NCI-H1417 treated with DMSO at 0.1 percent for 48 hours (cell line): ENCODE measurements at regions not wholly inside any gene's neighbourhood (a gene's known extent, or its start where the extent isn't known, plus 50 kb on each side); places are given as distances from the start of the nearest gene placed in this dataset.
"Not testable (repeated sequence)": the region's sequence is repeated elsewhere in the genome, so short reads cannot be mapped to it uniquely, and the experiment has no call there.

ENCODE experiments used
- DNase-seq: peaks from one replicate; lab custom pipeline; 2025; lab: John Stamatoyannopoulos, UW

DNA sequence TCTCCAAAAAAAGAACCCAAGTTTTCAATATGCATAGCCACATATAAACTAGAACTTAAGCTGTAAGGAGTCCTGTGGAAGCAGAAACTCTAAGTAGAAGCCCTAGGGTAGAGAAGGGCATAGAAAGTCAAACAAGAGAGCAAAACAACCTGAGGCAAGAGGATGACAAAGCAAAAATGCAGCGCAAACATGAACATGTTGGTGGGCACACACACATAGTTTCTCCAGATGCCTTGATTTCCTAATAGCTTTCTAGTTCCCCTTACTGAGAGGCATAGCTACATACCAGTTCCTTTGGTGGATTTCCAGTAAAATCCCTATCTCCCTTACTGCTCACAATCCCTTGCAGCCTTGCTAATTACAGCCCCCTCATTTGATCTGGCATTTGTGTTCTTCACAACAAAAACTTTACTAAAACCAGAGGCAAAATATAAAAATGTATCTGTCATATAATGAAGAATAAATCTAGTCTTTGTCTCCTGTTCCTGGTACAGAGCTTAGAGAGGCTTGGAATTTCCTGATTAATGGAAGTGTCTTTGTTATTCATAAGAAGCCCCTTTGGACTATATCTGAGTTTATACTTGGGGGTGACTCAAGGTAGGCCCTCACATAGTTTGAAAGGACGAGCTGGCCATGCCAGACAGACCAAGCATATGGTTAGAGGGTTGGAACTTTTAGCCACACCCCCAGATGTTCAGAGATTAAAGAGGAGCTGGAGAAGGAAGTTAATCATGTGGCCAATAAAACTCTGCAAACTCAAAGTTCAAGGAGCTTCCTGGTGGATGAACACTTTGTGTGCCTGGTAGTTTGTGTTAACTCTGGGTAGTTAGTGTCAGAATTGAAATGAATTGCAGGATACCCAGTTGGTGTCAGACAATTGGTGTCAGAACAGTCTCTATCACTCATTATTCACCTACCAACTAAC is 52.7 kb upstream of the ZCCHC13 start:
- no peak for DNase-seq

- no peak for DNase-seq
These were observed 53.4 kb upstream of the ZCCHC13 start for GRCh38 chrX:74250574-74250973.

DNA sequence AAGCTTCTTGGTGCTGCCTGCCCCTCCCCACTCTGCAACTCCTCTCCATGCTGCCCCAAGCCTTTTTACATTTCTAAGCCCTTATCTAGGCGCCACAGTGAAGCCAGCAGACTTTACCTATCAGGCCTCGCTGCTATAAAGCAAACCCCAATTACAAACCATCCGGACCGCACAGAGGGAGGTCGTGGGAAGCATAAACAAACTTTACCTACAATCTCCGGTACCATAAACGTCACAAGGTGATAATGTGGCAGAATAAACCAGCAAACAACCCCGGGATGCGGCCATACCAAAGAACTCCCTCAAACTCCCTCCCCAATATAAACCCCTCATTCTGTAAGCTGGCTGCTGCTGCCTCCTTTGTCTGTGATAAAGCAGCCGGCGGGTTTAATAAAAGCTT is 54.0 kb upstream of the ZCCHC13 start:
- DNase-seq: no peak

DNA sequence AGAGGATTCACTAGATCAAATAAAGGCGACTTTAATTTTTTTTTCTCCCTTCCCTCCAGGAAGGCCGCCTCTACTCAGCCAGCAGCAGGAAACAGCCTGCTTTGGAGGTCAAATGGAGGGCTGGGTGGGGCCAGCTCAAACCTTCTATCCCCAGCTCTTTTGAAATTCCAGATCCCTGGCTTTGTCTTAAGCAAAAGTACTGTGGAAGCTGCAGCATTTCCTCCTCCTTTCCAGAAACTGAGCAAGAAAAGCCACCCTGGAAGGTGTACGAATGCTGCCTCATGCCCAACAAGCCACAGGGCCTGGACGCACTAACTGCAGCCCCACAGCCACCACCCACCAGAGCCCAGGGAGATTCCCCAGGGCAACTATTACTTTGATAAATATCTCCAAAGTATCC is 55.1 kb upstream of the ZCCHC13 start:
- no peak for DNase-seq

DNA sequence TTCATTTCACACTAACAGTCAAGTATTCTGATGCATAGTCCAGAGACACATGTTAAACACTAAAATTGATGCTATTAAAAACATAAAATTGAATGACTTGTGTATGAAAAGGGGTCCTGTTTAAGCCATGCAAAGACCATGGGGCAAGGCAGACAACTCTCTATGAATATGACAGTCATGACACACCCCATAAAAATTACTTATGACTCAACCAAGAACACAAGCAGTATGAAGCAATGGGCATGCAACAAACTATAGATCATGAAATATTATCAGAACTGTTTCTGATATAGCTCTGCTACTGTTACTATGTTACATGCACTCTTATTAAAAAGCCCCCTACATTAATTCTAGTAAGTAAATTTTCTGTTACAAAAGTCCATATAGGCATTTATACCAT is 57.5 kb upstream of the ZCCHC13 start:
- no peak for DNase-seq

DNA sequence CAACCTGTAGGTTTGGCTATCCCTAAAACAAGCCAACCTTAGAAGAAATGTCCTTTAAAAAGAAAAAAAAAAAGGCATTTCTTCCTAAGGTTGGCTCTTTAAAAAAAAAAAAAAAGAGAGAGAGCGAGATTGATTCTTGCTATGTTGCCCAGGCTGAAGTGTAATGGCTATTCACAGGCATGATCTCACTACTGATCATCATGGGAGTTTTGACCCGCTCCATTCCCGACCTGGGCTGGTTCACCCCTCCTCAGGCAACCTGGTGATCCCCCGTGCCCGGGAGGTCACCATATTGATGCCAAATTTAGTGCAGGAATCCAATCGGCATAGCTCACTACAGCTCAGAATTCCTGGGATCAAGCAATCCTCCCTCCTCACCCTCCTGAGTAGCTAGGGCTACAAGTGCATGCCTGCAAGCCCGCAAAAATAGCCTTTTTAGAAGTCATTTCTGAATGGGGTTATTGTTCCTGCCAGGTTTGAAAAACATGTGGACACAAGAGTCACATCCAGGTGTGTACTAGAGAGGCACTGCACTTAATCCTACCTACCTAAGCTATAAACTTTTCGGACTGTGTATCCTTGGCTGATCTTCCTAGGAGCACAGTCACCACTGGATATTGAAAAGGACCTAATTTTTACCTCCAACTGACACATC is 61.4 kb upstream of the ZCCHC13 start:
- DNase-seq: no peak

DNA sequence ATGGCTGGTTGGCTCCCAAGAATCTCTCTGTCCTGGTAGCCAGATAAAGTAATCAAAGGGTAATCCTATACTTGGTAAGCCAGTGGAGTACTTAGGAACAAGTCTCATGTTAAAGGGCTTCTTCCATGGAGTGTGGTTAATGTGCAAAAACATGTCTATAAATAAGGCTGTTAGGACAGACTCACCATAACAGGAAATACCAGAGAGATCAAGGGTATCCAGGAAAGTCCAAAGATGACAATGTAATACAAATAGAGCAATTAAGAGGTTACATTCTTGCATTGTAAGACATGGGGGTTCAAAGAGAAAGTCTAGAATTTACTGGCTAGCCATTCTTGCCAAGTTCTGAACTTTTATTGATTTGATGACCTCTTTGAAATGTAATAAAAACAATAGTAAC is 61.9 kb upstream of the ZCCHC13 start:
- no peak for DNase-seq

- DNase-seq: no peak
These were observed 65.2 kb upstream of the ZCCHC13 start for GRCh38 chrX:74238771-74239170.

DNA sequence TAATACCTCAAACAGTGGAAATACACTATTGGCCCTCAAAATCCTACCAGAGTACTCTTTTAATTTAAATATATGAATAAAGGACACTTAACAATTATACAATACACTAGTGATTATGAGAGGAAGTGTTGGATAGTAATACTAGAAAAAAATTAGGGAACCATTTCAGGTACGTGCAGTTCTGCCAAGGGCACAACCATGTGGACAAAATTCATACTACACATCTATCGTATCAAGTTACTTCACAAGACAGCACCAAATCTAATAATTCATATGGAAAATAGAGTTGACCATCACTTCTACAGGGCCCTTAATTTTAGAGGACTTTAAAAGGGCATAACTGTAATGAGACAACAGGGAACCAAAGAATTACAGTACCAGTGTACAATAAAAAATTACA is 69.2 kb upstream of the ZCCHC13 start:
- no peak for DNase-seq

GRCh38 chrX:74232859-74233258 is 71.1 kb upstream of the ZCCHC13 start:
- DNase-seq: no peak

GRCh38 chrX:74231625-74232024 is 72.4 kb upstream of the ZCCHC13 start:
- no peak for DNase-seq

DNA sequence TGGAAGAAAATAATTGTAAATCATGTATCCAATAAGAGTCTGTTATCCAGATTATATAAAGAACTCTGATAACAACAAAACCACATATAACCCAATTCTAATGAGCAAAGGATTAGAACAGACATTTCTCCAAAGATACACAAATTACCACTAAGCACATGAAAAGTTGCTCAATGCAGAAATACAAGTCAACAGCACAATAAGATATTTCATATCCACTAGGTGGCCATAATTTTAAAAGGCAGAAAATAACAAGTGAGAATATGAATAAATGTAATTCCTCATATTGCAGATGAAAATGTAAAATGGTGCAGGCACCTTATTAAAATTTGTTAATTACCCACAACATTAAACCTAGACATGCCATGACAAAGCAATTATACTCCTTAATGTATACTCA is 73.9 kb upstream of the ZCCHC13 start:
- DNase-seq: no peak

- DNase-seq: no peak
These were observed 78.9 kb upstream of the ZCCHC13 start for GRCh38 chrX:74225111-74225510.

DNA sequence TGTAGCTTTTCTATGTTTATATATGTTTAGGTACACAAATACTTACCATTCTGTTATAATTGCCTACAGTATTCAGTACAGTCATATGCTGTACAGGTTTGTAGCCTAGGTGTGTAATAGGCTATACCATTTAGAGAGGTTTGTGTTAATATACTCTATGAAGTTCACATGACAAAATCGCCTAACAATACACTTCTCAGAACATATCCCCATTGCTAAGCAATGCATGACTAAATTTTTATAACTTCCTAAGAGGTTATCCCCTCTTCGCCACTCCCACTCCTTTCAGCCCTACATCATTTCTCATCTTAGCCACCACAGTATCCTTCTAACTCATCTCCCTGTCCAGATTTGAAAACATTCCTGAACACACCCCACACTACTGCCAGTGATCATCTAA is 83.7 kb upstream of the ZCCHC13 start:
- DNase-seq: no peak

DNA sequence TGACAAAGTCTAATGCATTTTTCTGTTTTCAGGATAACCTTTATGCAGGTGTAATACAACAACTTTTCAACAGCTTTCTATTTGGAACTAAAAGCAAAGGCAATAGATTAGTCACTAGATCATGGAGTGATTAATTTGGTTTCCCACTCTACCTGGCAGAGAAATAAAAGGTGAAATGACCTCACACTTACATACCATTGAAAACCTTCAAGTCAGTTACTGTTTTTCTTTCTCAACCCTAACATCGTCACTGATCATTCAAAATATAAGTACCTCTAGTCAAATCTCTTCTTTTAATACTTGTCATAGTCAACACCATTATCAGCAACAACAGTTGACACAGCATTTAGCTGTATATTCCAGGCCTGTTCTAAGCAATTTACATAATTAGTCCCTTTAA is 85.1 kb upstream of the ZCCHC13 start:
- DNase-seq: no peak

DNA sequence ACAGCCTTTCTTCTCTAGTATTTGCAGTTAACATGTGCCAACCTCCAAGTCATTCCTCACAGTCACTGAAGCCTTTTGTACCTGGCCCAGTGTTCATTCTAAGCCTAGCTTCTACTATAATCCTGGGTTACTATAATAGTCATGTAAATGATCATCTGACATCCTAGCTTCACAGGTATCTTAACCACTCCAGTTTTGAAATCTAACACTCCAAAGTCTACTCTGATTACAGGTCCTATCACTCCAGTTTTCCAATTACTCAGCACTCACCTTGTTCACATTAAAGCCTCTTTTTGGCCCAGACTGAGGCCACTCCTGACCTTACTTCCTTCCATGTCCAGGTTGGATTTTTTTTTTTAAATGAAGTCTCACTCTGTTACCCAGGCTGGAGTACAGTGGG is 87.6 kb upstream of the ZCCHC13 start:
- no peak for DNase-seq

GRCh38 chrX:74211911-74212310 is 92.1 kb upstream of the ZCCHC13 start:
- DNase-seq: no peak

GRCh38 chrX:74207539-74207938 is 96.4 kb upstream of the ZCCHC13 start:
- no peak for DNase-seq

DNA sequence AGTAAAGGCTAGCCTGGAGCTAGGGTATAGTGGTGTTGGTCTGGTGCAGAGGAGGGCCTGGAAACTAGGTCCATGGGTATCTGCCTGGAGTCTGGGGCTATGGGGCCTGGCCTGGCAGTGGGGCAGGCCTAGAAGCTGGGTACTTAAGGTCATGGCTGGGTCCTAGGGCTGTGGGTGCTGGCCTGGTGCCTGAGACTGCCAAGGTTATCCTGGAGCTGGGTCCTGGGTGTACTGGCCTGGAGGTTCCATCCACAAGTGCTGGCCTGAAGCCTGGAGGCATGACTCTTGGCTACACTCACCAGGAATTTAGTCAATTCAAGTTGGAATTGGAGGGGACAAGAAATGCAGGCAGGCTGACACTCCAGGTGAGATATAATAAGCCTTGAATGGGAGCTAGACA is 108.4 kb upstream of the ZCCHC13 start:
- DNase-seq: no peak

DNA sequence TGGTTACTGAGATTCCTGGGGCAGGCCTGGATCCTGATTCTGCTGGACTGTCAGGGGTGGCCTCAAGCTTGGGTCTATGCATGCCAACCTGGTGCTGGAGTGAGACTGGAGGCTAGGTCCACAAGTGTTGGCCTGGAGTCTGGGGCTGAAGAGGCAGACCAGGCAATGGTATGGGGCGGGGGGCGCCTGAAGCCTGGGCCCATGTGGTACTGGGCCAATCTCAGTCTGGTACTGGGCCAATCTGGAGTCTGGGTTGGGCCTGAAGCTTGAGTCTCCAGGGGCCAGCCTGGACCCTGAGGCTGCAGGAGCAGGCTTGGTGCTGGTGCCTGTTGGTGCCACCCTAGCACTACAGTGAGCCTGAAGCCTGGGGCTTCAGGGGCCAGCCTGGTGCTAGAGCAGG is 108.9 kb upstream of the ZCCHC13 start:
- no peak for DNase-seq

DNA sequence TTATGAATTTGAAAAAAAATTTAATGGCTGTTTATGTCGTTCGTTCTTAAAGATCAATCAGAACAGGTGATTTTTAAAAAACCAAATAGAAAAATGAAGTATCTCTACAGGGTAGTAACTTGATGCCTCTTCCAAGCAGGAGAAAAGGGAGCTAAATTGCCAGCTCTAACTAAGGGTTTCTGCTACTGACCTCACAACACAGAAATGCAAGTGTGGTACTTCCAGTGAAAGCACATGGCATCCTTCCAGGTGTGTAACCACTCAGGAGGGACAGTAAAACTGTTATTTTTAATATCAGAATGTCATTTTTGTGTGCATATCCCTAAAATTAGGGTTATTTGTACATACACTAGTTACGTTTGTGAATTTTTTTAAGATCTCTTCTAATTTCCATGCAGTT is 116.8 kb upstream of the ZCCHC13 start:
- DNase-seq: no peak

DNA sequence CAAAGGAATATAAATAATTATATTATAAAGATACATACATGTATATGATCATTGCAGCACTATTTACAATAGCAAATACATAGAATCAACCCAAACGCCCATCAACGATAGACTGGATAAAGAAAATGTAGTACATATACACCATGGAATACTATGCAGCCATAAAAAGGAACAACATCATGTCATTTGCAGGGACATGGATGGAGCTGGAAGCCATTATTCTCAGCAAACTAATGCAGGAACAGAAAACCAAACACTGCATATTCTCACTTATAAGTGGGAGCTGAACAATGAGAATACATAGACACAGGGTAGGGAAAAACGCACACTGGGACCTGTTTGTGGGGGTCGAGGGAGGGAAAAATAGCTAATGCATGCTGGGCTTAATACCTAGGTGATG is 120.9 kb upstream of the ZCCHC13 start:
- DNase-seq: not testable (repeated sequence)

DNA sequence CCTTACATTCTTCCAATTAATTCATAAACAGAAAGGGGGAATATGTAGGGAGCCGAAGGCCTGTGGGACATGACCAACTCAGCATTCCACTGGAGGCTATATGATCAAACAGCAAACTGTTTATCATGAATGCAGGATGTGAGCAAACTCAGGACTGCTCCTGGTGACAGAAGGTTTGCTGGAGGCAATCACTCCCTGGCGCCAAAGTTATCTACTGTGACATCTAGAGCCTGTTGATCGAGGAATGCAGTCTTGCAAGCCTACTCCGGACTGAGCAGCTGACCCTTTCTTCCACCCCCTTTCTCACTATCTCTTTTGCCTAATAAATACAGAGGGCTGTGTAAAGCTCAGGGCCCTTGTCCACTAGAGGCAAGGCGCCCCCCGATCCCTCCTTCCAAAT is 122.0 kb upstream of the ZCCHC13 start:
- not testable (repeated sequence) for DNase-seq

- DNase-seq: no peak
These were observed 123.3 kb upstream of the ZCCHC13 start for GRCh38 chrX:74180716-74181115.
